Stimulated activated naive CD4-positive, alpha-beta T cell (primary cell): ENCODE measurements at regions not wholly inside any gene's neighbourhood (a gene's known extent, or its start where the extent isn't known, plus 50 kb on each side); places are given as distances from the start of the nearest gene placed in this dataset.
"Not testable (repeated sequence)": the region's sequence is repeated elsewhere in the genome, so short reads cannot be mapped to it uniquely, and the experiment has no call there.

Experiments used
- DNase-seq, 6 experiments: peaks; one replicate each; lab custom pipeline; 2025; lab: John Stamatoyannopoulos, UW

DNA sequence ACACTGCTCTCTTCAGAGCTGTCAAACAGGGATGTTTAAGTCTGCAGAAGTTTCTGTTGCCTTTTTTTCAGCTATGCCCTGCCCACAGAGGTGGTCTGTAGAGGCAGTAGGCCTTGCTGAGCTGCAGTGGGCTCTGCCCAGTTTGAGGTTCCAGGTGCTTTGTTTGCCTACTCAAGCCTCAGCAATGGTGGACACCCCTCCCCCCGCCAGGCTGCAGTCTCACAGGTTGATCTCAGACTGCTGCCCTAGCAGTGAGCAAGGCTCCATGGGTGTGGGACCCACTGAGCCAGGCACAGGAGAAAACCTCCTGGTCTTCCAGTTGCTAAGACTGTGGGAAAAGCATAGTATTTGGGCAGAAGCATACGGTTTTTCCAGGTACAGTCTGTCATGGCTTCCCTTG is 338.8 kb upstream of the NDST4 start:
- DNase-seq: not testable (repeated sequence)

DNA sequence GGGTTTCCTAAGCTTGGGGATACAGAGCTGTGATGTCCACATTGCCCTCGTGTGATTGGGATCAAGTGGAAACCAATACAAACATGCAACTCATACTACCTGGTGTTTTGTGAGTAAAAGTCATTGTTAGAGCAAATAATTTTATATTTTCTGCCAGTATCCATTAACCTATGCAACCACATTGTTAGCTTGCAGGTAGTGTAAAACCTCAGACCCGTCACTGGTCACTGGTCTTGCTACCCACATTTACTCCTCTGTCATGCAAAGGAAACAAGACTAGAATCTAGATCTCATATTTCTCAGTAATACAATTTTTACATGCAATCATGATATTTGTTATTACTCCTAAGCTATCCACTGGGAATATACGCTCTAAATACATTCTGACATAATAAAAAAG is 324.3 kb upstream of the NDST4 start:
- DNase-seq: no peak

DNA sequence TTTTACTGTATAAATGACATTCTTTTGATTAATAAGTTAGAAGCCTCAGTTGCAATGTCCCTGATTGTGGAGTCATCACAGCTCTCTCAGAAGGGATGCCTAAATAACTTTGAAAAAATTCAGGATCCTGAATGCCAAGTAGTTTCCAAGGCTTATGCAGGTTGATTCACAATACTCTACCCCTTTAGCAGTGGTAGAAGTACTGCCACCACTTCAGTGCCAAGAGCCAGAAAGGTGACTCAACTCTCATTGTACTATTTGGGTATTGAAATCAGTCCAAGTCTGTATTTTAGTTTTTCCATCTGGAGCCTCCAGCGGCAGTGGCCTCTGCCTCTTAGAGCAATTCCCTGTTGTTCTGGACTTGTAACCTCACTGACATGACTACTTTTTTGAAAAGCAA is 320.1 kb upstream of the NDST4 start:
- no peak for DNase-seq

- no peak for DNase-seq
These were observed 316.6 kb upstream of the NDST4 start for GRCh38 chr4:115430024-115430423.

- DNase-seq: no peak
These were observed 315.0 kb upstream of the NDST4 start for GRCh38 chr4:115428455-115428854.

- DNase-seq: no peak
These were observed 311.4 kb upstream of the NDST4 start for GRCh38 chr4:115424852-115425251.

- no peak for DNase-seq
These were observed 305.4 kb upstream of the NDST4 start for GRCh38 chr4:115418635-115419396.

GRCh38 chr4:115396034-115396433 is 282.6 kb upstream of the NDST4 start:
- DNase-seq: no peak

GRCh38 chr4:115376866-115377265 is 263.4 kb upstream of the NDST4 start:
- DNase-seq: no peak

DNA sequence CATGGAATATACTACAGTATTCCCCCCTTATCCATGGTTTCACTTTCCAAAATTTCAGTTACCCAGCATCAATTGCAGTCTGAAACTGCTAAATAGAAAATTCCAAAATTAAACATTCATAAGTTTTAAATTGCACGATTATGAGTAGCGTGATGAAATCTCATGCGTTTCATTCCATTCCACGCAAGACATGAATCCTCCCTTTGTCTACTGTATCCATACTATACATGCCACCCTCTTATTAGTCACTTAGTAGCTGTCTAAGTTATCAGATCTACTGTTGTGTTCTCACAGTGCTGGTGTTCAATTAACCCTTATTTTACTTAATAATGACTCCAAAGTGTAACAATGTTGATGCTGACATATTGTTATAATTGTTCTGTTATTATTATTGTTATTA is 261.2 kb upstream of the NDST4 start:
- DNase-seq: no peak

- DNase-seq: no peak
These were observed 257.1 kb upstream of the NDST4 start for GRCh38 chr4:115370490-115370889.

GRCh38 chr4:115370012-115370411 is 256.6 kb upstream of the NDST4 start:
- DNase-seq: no peak

DNA sequence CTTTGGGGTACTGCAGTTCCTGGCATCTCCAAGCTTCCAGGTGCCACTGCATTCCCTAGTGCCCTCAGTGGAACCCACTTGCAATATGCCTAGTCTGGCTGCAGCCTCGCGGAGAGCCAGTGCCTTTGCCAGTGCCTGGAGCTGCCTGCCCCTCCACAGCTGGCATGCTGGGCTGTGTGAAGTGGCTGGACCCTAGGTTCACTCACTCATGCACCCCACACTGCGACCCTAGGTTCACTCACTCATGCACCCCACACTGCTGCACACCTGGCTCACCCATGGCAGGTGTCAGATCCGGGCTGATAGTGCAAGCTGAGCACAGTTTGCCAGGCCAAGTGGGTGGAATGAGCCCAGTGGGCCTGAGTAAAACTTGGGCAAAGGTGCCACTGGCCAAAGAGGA is 253.0 kb upstream of the NDST4 start:
- no peak for DNase-seq

- DNase-seq: no peak
These were observed 251.8 kb upstream of the NDST4 start for GRCh38 chr4:115365185-115365584.

DNA sequence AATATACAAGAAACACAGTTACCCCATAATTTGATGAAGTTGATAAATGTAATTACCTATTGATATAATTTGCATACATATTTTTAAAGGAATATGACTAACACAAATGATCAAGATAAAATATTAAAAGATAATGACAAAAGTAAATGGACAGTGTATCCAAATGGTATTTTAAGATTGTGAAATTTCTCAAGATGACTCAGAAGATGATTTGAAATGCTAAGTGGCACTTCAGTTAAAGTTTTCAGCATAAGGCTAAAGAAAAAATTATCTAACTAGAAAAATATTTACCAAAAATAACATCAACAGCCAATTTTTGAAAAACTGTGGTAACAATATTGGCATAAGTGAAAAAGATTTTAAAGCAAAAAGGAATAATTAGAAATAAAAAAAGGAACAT is 248.4 kb upstream of the NDST4 start:
- DNase-seq: no peak

GRCh38 chr4:115360431-115360830 is 247.0 kb upstream of the NDST4 start:
- no peak for DNase-seq

DNA sequence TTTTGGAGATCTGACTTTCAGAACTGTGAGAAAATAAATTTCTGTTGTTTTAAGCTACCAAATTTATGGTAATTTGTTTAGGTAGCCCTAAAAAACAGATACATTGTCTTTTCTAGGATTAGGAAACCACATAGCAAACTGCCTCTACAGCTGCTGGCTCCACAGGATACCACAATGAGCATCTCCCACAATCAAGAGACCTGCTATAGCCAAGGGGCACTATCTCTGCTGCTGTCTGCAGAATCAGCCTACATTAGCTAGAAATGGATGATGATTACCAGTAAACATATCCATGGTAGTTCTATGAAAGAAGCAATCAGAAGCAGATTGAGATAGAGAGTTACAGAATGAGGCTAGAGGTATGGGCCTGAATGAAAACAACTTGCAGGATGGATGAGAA is 244.4 kb upstream of the NDST4 start:
- DNase-seq: no peak

GRCh38 chr4:115356176-115356575 is 242.8 kb upstream of the NDST4 start:
- DNase-seq: no peak

DNA sequence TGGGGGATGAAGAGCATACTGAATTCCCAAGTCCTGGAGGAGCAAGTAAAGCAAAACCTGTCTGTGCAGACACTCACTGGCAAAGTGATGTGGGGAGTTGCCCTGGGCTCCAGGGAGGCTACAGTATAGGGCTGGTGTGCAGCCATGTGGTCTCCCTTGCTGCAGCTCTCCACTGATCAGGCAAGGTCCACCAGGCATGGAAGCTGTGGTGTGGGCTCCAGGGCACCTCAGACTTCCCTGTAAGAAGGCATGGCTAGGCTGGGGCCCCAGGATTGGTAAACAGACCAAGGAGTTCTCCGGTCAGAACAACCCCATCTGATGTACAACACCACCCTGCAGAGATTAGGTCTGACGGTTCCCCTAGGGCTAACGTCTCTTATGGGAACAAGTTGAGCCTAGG is 241.9 kb upstream of the NDST4 start:
- no peak for DNase-seq

- no peak for DNase-seq
These were observed 239.9 kb upstream of the NDST4 start for GRCh38 chr4:115353370-115353769.

DNA sequence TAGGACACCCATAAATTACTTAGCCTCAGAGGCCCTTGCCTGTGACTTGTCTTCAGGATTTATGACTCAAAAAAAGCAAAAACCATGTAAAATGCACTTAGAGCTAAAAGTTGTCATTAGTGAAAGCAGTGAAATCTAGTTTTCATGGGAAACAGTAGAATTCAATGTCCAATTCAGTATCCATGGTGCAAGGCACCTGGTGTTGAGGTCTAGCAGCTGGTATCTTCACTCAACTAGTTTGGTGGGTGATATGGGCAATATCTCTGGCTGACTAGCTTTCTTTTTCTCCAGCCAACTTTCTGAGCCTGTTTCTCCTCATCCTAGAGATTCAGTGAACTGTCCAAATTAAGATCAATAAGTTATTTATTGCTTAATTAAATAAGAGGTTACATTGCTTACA is 229.8 kb upstream of the NDST4 start:
- DNase-seq: no peak

- no peak for DNase-seq
These were observed 221.5 kb upstream of the NDST4 start for GRCh38 chr4:115334736-115335411.

- no peak for DNase-seq
These were observed 218.7 kb upstream of the NDST4 start for GRCh38 chr4:115332078-115332477.

GRCh38 chr4:115331241-115331640 is 217.8 kb upstream of the NDST4 start:
- DNase-seq: no peak
